ENCODE measurements at regions not wholly inside any gene's neighbourhood (a gene's known extent, or its start where the extent isn't known, plus 50 kb on each side); places are given as distances from the start of the nearest gene placed in this dataset.

- no peaks in the 10 kb centered on the region for H3K36me3 ChIP-seq (ENCODE audit: control insufficient read depth, insufficient read depth, low read length)
- no peak overlapping the region for H3K27ac ChIP-seq (ENCODE audit: insufficient read depth, low read depth, low read length, poor library complexity, severe bottlenecking)
- peaks cover 4% of the 10 kb centered on the region for H3K27me3 ChIP-seq (ENCODE audit: control insufficient read depth, insufficient read depth, low read length, poor library complexity, severe bottlenecking)
- no peaks in the 10 kb centered on the region for H3K9me3 ChIP-seq (ENCODE audit: control insufficient read depth, low read length)
- H3K4me3 ChIP-seq (ENCODE audit: insufficient read depth, low read depth, low read length), result no peak overlapping the region
- 95 to 99% methylated on average over 4 of the region's 4 CpGs for WGBS, 2 experiments
- H3K4me1 ChIP-seq (ENCODE audit: control insufficient read depth, insufficient read depth, low read length), result no peaks in the 10 kb centered on the region
Observed at GRCh38 chr4:108544481-108544880, 75.9 kb upstream of the RPL34 start.

GRCh38 chr4:108543359-108543968, 76.9 kb upstream of the RPL34 start:
- 86 to 93% methylated on average over 7 of the region's 7 CpGs for WGBS, 2 experiments
- Histone ChIP-seq H3K36me3 (ENCODE audit: control insufficient read depth, insufficient read depth, low read length) (no peaks in the 10 kb centered on the region), H3K27me3 (ENCODE audit: control insufficient read depth, insufficient read depth, low read length, poor library complexity, severe bottlenecking) (peaks cover 4% of the 10 kb centered on the region), H3K4me3 (ENCODE audit: insufficient read depth, low read depth, low read length) (no peak overlapping the region), H3K9me3 (ENCODE audit: control insufficient read depth, low read length) (no peaks in the 10 kb centered on the region), H3K27ac (ENCODE audit: insufficient read depth, low read depth, low read length, poor library complexity, severe bottlenecking) (no peak overlapping the region), H3K4me1 (ENCODE audit: control insufficient read depth, insufficient read depth, low read length) (no peaks in the 10 kb centered on the region)

GRCh38 chr4:108540536-108540935, 79.8 kb upstream of the RPL34 start:
- H3K4me1 ChIP-seq (ENCODE audit: control insufficient read depth, insufficient read depth, low read length), result no peaks in the 10 kb centered on the region
- H3K4me3 ChIP-seq (ENCODE audit: insufficient read depth, low read depth, low read length), result no peak overlapping the region
- WGBS, 2 experiments, result 76 to 82% methylated on average over 2 of the region's 2 CpGs
- no peaks in the 10 kb centered on the region for H3K36me3 ChIP-seq (ENCODE audit: control insufficient read depth, insufficient read depth, low read length)
- no peak overlapping the region for H3K27ac ChIP-seq (ENCODE audit: insufficient read depth, low read depth, low read length, poor library complexity, severe bottlenecking)
- no peaks in the 10 kb centered on the region for H3K9me3 ChIP-seq (ENCODE audit: control insufficient read depth, low read length)
- H3K27me3 ChIP-seq (ENCODE audit: control insufficient read depth, insufficient read depth, low read length, poor library complexity, severe bottlenecking), result peaks cover 4% of the 10 kb centered on the region

GRCh38 chr4:108536577-108536976, 83.8 kb upstream of the RPL34 start:
- H3K9me3 ChIP-seq (ENCODE audit: control insufficient read depth, low read length), result no peaks in the 10 kb centered on the region
- no peaks in the 10 kb centered on the region for H3K36me3 ChIP-seq (ENCODE audit: control insufficient read depth, insufficient read depth, low read length)
- H3K27me3 ChIP-seq (ENCODE audit: control insufficient read depth, insufficient read depth, low read length, poor library complexity, severe bottlenecking), result no peaks in the 10 kb centered on the region
- 95 to 96% methylated on average over 2 of the region's 2 CpGs for WGBS, 2 experiments
- no peak overlapping the region for H3K4me3 ChIP-seq (ENCODE audit: insufficient read depth, low read depth, low read length)
- H3K27ac ChIP-seq (ENCODE audit: insufficient read depth, low read depth, low read length, poor library complexity, severe bottlenecking), result no peak overlapping the region
- H3K4me1 ChIP-seq (ENCODE audit: control insufficient read depth, insufficient read depth, low read length), result no peaks in the 10 kb centered on the region

- 89 to 91% methylated on average over 3 of the region's 3 CpGs for WGBS, 2 experiments
Observed at GRCh38 chr4:108535757-108536156, 84.6 kb upstream of the RPL34 start.

GRCh38 chr4:108533876-108534275, 86.5 kb upstream of the RPL34 start:
- Histone ChIP-seq H3K4me3 (ENCODE audit: insufficient read depth, low read depth, low read length) (no peak overlapping the region), H3K9me3 (ENCODE audit: control insufficient read depth, low read length) (no peaks in the 10 kb centered on the region), H3K27me3 (ENCODE audit: control insufficient read depth, insufficient read depth, low read length, poor library complexity, severe bottlenecking) (no peaks in the 10 kb centered on the region), H3K4me1 (ENCODE audit: control insufficient read depth, insufficient read depth, low read length) (no peaks in the 10 kb centered on the region), H3K27ac (ENCODE audit: insufficient read depth, low read depth, low read length, poor library complexity, severe bottlenecking) (no peak overlapping the region), H3K36me3 (ENCODE audit: control insufficient read depth, insufficient read depth, low read length) (no peaks in the 10 kb centered on the region)
- 65 to 77% methylated on average over 2 of the region's 2 CpGs for WGBS, 2 experiments

More at GRCh38 chr4:108535757-108536156, 84.6 kb upstream of the RPL34 start:
- H3K9me3 ChIP-seq (ENCODE audit: control insufficient read depth, low read length), result no peaks in the 10 kb centered on the region
- no peaks in the 10 kb centered on the region for H3K4me1 ChIP-seq (ENCODE audit: control insufficient read depth, insufficient read depth, low read length)
- no peaks in the 10 kb centered on the region for H3K27me3 ChIP-seq (ENCODE audit: control insufficient read depth, insufficient read depth, low read length, poor library complexity, severe bottlenecking)
- H3K36me3 ChIP-seq (ENCODE audit: control insufficient read depth, insufficient read depth, low read length), result no peaks in the 10 kb centered on the region
- H3K27ac ChIP-seq (ENCODE audit: insufficient read depth, low read depth, low read length, poor library complexity, severe bottlenecking), result no peak overlapping the region
- H3K4me3 ChIP-seq (ENCODE audit: insufficient read depth, low read depth, low read length), result no peak overlapping the region

- Histone ChIP-seq H3K36me3 (ENCODE audit: control insufficient read depth, insufficient read depth, low read length) (no peaks in the 10 kb centered on the region), H3K27ac (ENCODE audit: insufficient read depth, low read depth, low read length, poor library complexity, severe bottlenecking) (no peak overlapping the region), H3K4me1 (ENCODE audit: control insufficient read depth, insufficient read depth, low read length) (no peaks in the 10 kb centered on the region), H3K4me3 (ENCODE audit: insufficient read depth, low read depth, low read length) (no peak overlapping the region), H3K27me3 (ENCODE audit: control insufficient read depth, insufficient read depth, low read length, poor library complexity, severe bottlenecking) (no peaks in the 10 kb centered on the region), H3K9me3 (ENCODE audit: control insufficient read depth, low read length) (no peaks in the 10 kb centered on the region)
- 91 to 93% methylated on average over 4 of the region's 4 CpGs for WGBS, 2 experiments
Observed at GRCh38 chr4:108533245-108533844, 87.0 kb upstream of the RPL34 start.

- no peaks in the 10 kb centered on the region for H3K36me3 ChIP-seq (ENCODE audit: control insufficient read depth, insufficient read depth, low read length)
- WGBS, 2 experiments, result 94 to 97% methylated on average over 2 of the region's 2 CpGs
- no peaks in the 10 kb centered on the region for H3K4me1 ChIP-seq (ENCODE audit: control insufficient read depth, insufficient read depth, low read length)
- H3K27me3 ChIP-seq (ENCODE audit: control insufficient read depth, insufficient read depth, low read length, poor library complexity, severe bottlenecking), result no peaks in the 10 kb centered on the region
- H3K27ac ChIP-seq (ENCODE audit: insufficient read depth, low read depth, low read length, poor library complexity, severe bottlenecking), result no peak overlapping the region
- no peak overlapping the region for H3K4me3 ChIP-seq (ENCODE audit: insufficient read depth, low read depth, low read length)
- no peaks in the 10 kb centered on the region for H3K9me3 ChIP-seq (ENCODE audit: control insufficient read depth, low read length)
Observed at GRCh38 chr4:108532738-108533137, 87.6 kb upstream of the RPL34 start.

- H3K9me3 ChIP-seq (ENCODE audit: control insufficient read depth, low read length), result no peaks in the 10 kb centered on the region
- H3K4me3 ChIP-seq (ENCODE audit: insufficient read depth, low read depth, low read length), result no peak overlapping the region
- no peaks in the 10 kb centered on the region for H3K27me3 ChIP-seq (ENCODE audit: control insufficient read depth, insufficient read depth, low read length, poor library complexity, severe bottlenecking)
- H3K27ac ChIP-seq (ENCODE audit: insufficient read depth, low read depth, low read length, poor library complexity, severe bottlenecking), result no peak overlapping the region
- 83 to 87% methylated on average over 5 of the region's 5 CpGs for WGBS, 2 experiments
- no peaks in the 10 kb centered on the region for H3K4me1 ChIP-seq (ENCODE audit: control insufficient read depth, insufficient read depth, low read length)
- no peaks in the 10 kb centered on the region for H3K36me3 ChIP-seq (ENCODE audit: control insufficient read depth, insufficient read depth, low read length)
Observed at GRCh38 chr4:108532187-108532586, 88.2 kb upstream of the RPL34 start.

- Histone ChIP-seq H3K27ac (ENCODE audit: insufficient read depth, low read depth, low read length, poor library complexity, severe bottlenecking) (no peak overlapping the region), H3K9me3 (ENCODE audit: control insufficient read depth, low read length) (no peaks in the 10 kb centered on the region), H3K36me3 (ENCODE audit: control insufficient read depth, insufficient read depth, low read length) (no peaks in the 10 kb centered on the region), H3K4me3 (ENCODE audit: insufficient read depth, low read depth, low read length) (no peak overlapping the region), H3K4me1 (ENCODE audit: control insufficient read depth, insufficient read depth, low read length) (no peaks in the 10 kb centered on the region), H3K27me3 (ENCODE audit: control insufficient read depth, insufficient read depth, low read length, poor library complexity, severe bottlenecking) (no peaks in the 10 kb centered on the region)
- 94 to 96% methylated on average over 2 of the region's 2 CpGs for WGBS, 2 experiments
Observed at GRCh38 chr4:108531461-108531860, 88.9 kb upstream of the RPL34 start.

Measured in ectodermal cell (in vitro differentiated cells).